SK-N-MC (cell line): ENCODE measurements at regions not wholly inside any gene's neighbourhood (a gene's known extent, or its start where the extent isn't known, plus 50 kb on each side); places are given as distances from the start of the nearest gene placed in this dataset.

Experiments used
- EZH2 ChIP-seq: fragments of 200-600 bp; sonication (generic); IDR thresholded peaks from one replicate; pipeline ENCODE4 v1.6.1; 2017; ENCODE audit warnings: antibody characterized with exemption
- FOXP2 ChIP-seq: optimal IDR thresholded peaks from 2 replicates; pipeline ENCODE3; 2011; ENCODE audit warnings: mild to moderate bottlenecking, moderate library complexity; ENCODE audit not compliant: insufficient read depth; ENCODE audit errors: extremely low read length, control extremely low read depth
- POLR2AphosphoS5 ChIP-seq: IDR thresholded peaks from 2 replicates; pipeline ENCODE4 v1.6.1; 2012; ENCODE audit warnings: mild to moderate bottlenecking, low read depth, low read length, borderline replicate concordance

DNA sequence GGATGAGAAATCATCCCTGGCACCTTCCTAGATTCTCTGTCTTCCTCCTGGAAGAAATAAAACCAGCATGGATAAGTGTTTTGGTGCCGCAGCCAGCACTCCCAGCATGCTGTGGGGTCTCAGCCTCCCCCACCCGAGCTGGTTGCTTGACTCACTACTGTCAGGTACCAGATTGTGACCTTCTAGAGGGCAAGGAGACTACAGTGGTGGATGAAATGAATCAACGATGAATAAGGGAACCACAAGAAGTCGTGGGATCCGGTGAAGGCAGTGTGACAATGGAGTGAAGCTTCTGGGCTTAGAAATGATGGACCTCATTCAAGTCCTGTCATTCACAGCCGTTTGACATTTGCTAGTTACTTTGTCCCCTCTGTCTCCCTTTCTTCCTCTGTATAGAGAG is 50.2 kb upstream of the SLCO3A1 start:
- TF ChIP-seq EZH2: no peak
- no peak for TF ChIP-seq POLR2AphosphoS5
- TF ChIP-seq FOXP2: no peak
